Colonic mucosa (tissue), 4 donors: ENCODE measurements at regions not wholly inside any gene's neighbourhood (a gene's known extent, or its start where the extent isn't known, plus 50 kb on each side); places are given as distances from the start of the nearest gene placed in this dataset.
A peak's percentile ranks its signal among the peaks of the same experiment; 100 is the strongest.

Experiments
- DNase-seq: peaks from one replicate; pipeline ENCODE4 v3.0.0-alpha.2; 2020
- H3K27ac ChIP-seq: fragments of 200-600 bp; one replicate; pipeline ENCODE4 v1.8.0; 2021
- H3K27me3 ChIP-seq: fragments of 200-600 bp; one replicate; pipeline ENCODE4 v1.8.0; 2021
- H3K36me3 ChIP-seq: fragments of 200-600 bp; one replicate; pipeline ENCODE4 v1.8.0; 2021
- H3K4me1 ChIP-seq: fragments of 200-600 bp; one replicate; pipeline ENCODE4 v1.8.0; 2021; ENCODE audit warnings: mild to moderate bottlenecking
- H3K4me3 ChIP-seq: fragments of 200-600 bp; one replicate; pipeline ENCODE4 v1.8.0; 2021
- H3K9ac ChIP-seq, 2 donors: one replicate each; pipeline ENCODE4 v1.7.0; 2013; ENCODE audit warnings: control low read depth in 2 of 2, low read depth in 2 of 2, low read length in 2 of 2
- H3K9me3 ChIP-seq: fragments of 200-600 bp; one replicate; pipeline ENCODE4 v1.8.0; 2021
- CTCF ChIP-seq: fragments of 200-600 bp; IDR thresholded peaks from one replicate; pipeline ENCODE4 v1.8.0; 2022; ENCODE audit warnings: antibody characterized with exemption, mild to moderate bottlenecking
- intact Hi-C: fragments of 100-400 bp; cut with DNase I; formaldehyde crosslinking; loops from one replicate; pipeline ENCODE4 v1.14.1; 2022
- donor health status: healthy.
- donor health status: DM: no; HTN: no; CAD: no.
- donor health status: DM: no; HTN: no; CAD: no.

- no peak overlapping the region for H3K27ac ChIP-seq
- DNase-seq, result no peak
- H3K9me3 ChIP-seq, result no peaks in the 10 kb centered on the region
- H3K27me3 ChIP-seq, result no peaks in the 10 kb centered on the region
- no peak overlapping the region for H3K4me3 ChIP-seq
- H3K4me1 ChIP-seq, result peaks cover 3% of the 10 kb centered on the region
- no peak for TF ChIP-seq CTCF
- no peaks in the 10 kb centered on the region for H3K36me3 ChIP-seq
- intact Hi-C loops, result no loop called here
- H3K9ac ChIP-seq, result peak overlapping the region in 1 of 2 donors; percentile 31
These were observed 85.8 kb upstream of the FGF3 start for GRCh38 chr11:69904974-69905535.

GRCh38 chr11:69905611-69906452 lies 86.6 kb upstream of the FGF3 start:
- peaks cover 3% of the 10 kb centered on the region for H3K4me1 ChIP-seq
- no peaks in the 10 kb centered on the region for H3K27me3 ChIP-seq
- intact Hi-C loops, result no loop called here
- peak; percentile 58 for DNase-seq
- no peak overlapping the region for H3K4me3 ChIP-seq
- no peaks in the 10 kb centered on the region for H3K9me3 ChIP-seq
- no peaks in the 10 kb centered on the region for H3K36me3 ChIP-seq
- no peak overlapping the region for H3K9ac ChIP-seq
- no peak overlapping the region for H3K27ac ChIP-seq
- TF ChIP-seq CTCF, result no peak

- Histone ChIP-seq H3K4me3 (no peak overlapping the region), H3K4me1 (peaks cover 3% of the 10 kb centered on the region), H3K36me3 (no peaks in the 10 kb centered on the region), H3K27ac (no peak overlapping the region), H3K27me3 (no peaks in the 10 kb centered on the region), H3K9me3 (no peaks in the 10 kb centered on the region), H3K9ac (no peak overlapping the region)
- intact Hi-C loops, result no loop called here
- no peak for TF ChIP-seq CTCF
- DNase-seq, result no peak
These were observed 87.3 kb upstream of the FGF3 start for GRCh38 chr11:69906453-69906907.

- no peaks in the 10 kb centered on the region for H3K9me3 ChIP-seq
- H3K27me3 ChIP-seq, result no peaks in the 10 kb centered on the region
- DNase-seq, result no peak
- no peak overlapping the region for H3K27ac ChIP-seq
- TF ChIP-seq CTCF, result no peak
- peaks cover 3% of the 10 kb centered on the region for H3K4me1 ChIP-seq
- H3K4me3 ChIP-seq, result no peak overlapping the region
- H3K9ac ChIP-seq, result no peak overlapping the region
- H3K36me3 ChIP-seq, result no peaks in the 10 kb centered on the region
- intact Hi-C loops, result no loop called here
These were observed 88.4 kb upstream of the FGF3 start for GRCh38 chr11:69907611-69908010.

- Histone ChIP-seq H3K27ac (no peak overlapping the region), H3K4me1 (peaks cover 3% of the 10 kb centered on the region), H3K27me3 (no peaks in the 10 kb centered on the region), H3K36me3 (no peaks in the 10 kb centered on the region), H3K4me3 (no peak overlapping the region), H3K9me3 (no peaks in the 10 kb centered on the region), H3K9ac (no peak overlapping the region)
- TF ChIP-seq CTCF, result no peak
- intact Hi-C loops, result no loop called here
- no peak for DNase-seq
These were observed 89.5 kb upstream of the FGF3 start for GRCh38 chr11:69908511-69909220.
